ENCODE measurements at regions not wholly inside any gene's neighbourhood (a gene's known extent, or its start where the extent isn't known, plus 50 kb on each side); places are given as distances from the start of the nearest gene placed in this dataset.

- H3K4me1 ChIP-seq (ENCODE audit: insufficient read depth, insufficient read length): no peaks in the 10 kb centered on the region
- no peaks in the 10 kb centered on the region for H3K27me3 ChIP-seq (ENCODE audit: insufficient read depth, insufficient read length)
- DNase-seq (ENCODE audit: low read depth, low spot score): no peak
- H3K4me3 ChIP-seq (ENCODE audit: insufficient read length, low read depth): no peak overlapping the region
- no peak for TF ChIP-seq YY1 (IDR thresholded peaks at IDR 0.05; ENCODE audit: insufficient read depth, insufficient read length)
- TF ChIP-seq ZNF274 (IDR thresholded peaks at IDR 0.05; ENCODE audit: low read depth, low read length): no peak
- no peak for TF ChIP-seq SUZ12 (IDR thresholded peaks at IDR 0.05; ENCODE audit: extremely low read depth, insufficient read depth, insufficient read length)
- H3K9me3 ChIP-seq (ENCODE audit: insufficient read depth, low read length): no peaks in the 10 kb centered on the region
- no peak overlapping the region for H3K9ac ChIP-seq (ENCODE audit: insufficient read length, low read depth)
- H3K36me3 ChIP-seq (ENCODE audit: insufficient read depth, insufficient read length, low read length): no peaks in the 10 kb centered on the region
Observed at GRCh38 chr2:59882279-59882678, 671.2 kb downstream of the BCL11A start.

DNA sequence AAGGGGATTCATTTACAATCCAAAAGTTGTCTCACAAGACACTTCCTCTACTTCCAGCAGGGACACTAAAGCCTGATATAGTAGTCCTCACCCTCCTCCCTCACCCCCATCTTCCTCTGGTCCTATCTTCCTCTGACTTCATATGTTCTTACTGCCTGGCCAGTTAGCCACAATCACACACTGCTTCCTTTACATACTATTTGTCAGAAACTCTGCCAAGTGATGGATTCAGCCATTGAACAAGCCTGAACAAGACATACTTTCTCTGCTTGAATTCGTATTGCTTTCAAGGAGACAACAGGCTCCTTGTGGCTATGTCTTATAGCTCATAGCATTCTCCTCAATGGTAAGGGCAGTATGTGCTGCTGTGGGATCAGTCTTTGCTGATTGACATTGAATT is 672.2 kb downstream of the BCL11A start:
- H3K4me1 ChIP-seq (ENCODE audit: insufficient read depth, insufficient read length): no peaks in the 10 kb centered on the region
- H3K9me3 ChIP-seq (ENCODE audit: insufficient read depth, low read length): no peaks in the 10 kb centered on the region
- no peaks in the 10 kb centered on the region for H3K27me3 ChIP-seq (ENCODE audit: insufficient read depth, insufficient read length)
- no peaks in the 10 kb centered on the region for H3K36me3 ChIP-seq (ENCODE audit: insufficient read depth, insufficient read length, low read length)
- H3K4me3 ChIP-seq (ENCODE audit: insufficient read length, low read depth): no peak overlapping the region
- no peak for DNase-seq (ENCODE audit: low read depth, low spot score)
- H3K9ac ChIP-seq (ENCODE audit: insufficient read length, low read depth): no peak overlapping the region
- TF ChIP-seq YY1 (IDR thresholded peaks at IDR 0.05; ENCODE audit: insufficient read depth, insufficient read length) (no peak), SUZ12 (IDR thresholded peaks at IDR 0.05; ENCODE audit: extremely low read depth, insufficient read depth, insufficient read length) (no peak), ZNF274 (IDR thresholded peaks at IDR 0.05; ENCODE audit: low read depth, low read length) (no peak)

GRCh38 chr2:59879700-59880131 is 673.7 kb downstream of the BCL11A start:
- no peaks in the 10 kb centered on the region for H3K27me3 ChIP-seq (ENCODE audit: insufficient read depth, insufficient read length)

GRCh38 chr2:59875836-59876235 is 677.6 kb downstream of the BCL11A start:
- no peak overlapping the region for H3K4me3 ChIP-seq (ENCODE audit: insufficient read length, low read depth)
- no peak overlapping the region for H3K9ac ChIP-seq (ENCODE audit: insufficient read length, low read depth)
- peaks cover 4% of the 10 kb centered on the region for H3K4me1 ChIP-seq (ENCODE audit: insufficient read depth, insufficient read length)
- DNase-seq (ENCODE audit: low read depth, low spot score): no peak
- no peaks in the 10 kb centered on the region for H3K9me3 ChIP-seq (ENCODE audit: insufficient read depth, low read length)
- TF ChIP-seq ZNF274 (IDR thresholded peaks at IDR 0.05; ENCODE audit: low read depth, low read length): no peak
- no peaks in the 10 kb centered on the region for H3K36me3 ChIP-seq (ENCODE audit: insufficient read depth, insufficient read length, low read length)
- no peaks in the 10 kb centered on the region for H3K27me3 ChIP-seq (ENCODE audit: insufficient read depth, insufficient read length)

More at GRCh38 chr2:59879700-59880131, 673.7 kb downstream of the BCL11A start:
- Histone ChIP-seq H3K4me1 (ENCODE audit: insufficient read depth, insufficient read length) (peaks cover 4% of the 10 kb centered on the region), H3K9me3 (ENCODE audit: insufficient read depth, low read length) (no peaks in the 10 kb centered on the region), H3K9ac (ENCODE audit: insufficient read length, low read depth) (no peak overlapping the region), H3K36me3 (ENCODE audit: insufficient read depth, insufficient read length, low read length) (no peaks in the 10 kb centered on the region), H3K4me3 (ENCODE audit: insufficient read length, low read depth) (no peak overlapping the region)
- TF ChIP-seq YY1 (IDR thresholded peaks at IDR 0.05; ENCODE audit: insufficient read depth, insufficient read length): no peak
- no peak for TF ChIP-seq SUZ12 (IDR thresholded peaks at IDR 0.05; ENCODE audit: extremely low read depth, insufficient read depth, insufficient read length)
- no peak for TF ChIP-seq ZNF274 (IDR thresholded peaks at IDR 0.05; ENCODE audit: low read depth, low read length)
- DNase-seq (ENCODE audit: low read depth, low spot score): no peak

- H3K27me3 ChIP-seq (ENCODE audit: insufficient read depth, insufficient read length): no peaks in the 10 kb centered on the region
- peaks cover 4% of the 10 kb centered on the region for H3K4me1 ChIP-seq (ENCODE audit: insufficient read depth, insufficient read length)
- no peak overlapping the region for H3K4me3 ChIP-seq (ENCODE audit: insufficient read length, low read depth)
- no peak overlapping the region for H3K9ac ChIP-seq (ENCODE audit: insufficient read length, low read depth)
- DNase-seq (ENCODE audit: low read depth, low spot score): peak; percentile 39
- TF ChIP-seq ZNF274 (IDR thresholded peaks at IDR 0.05; ENCODE audit: low read depth, low read length) (no peak), SUZ12 (IDR thresholded peaks at IDR 0.05; ENCODE audit: extremely low read depth, insufficient read depth, insufficient read length) (no peak), YY1 (IDR thresholded peaks at IDR 0.05; ENCODE audit: insufficient read depth, insufficient read length) (peak; percentile 36)
- H3K9me3 ChIP-seq (ENCODE audit: insufficient read depth, low read length): no peaks in the 10 kb centered on the region
- H3K36me3 ChIP-seq (ENCODE audit: insufficient read depth, insufficient read length, low read length): no peaks in the 10 kb centered on the region
Observed at GRCh38 chr2:59874971-59875755, 678.3 kb downstream of the BCL11A start.

- DNase-seq (ENCODE audit: low read depth, low spot score): no peak
- H3K9me3 ChIP-seq (ENCODE audit: insufficient read depth, low read length): no peaks in the 10 kb centered on the region
- no peaks in the 10 kb centered on the region for H3K27me3 ChIP-seq (ENCODE audit: insufficient read depth, insufficient read length)
- H3K4me3 ChIP-seq (ENCODE audit: insufficient read length, low read depth): no peak overlapping the region
- no peak overlapping the region for H3K9ac ChIP-seq (ENCODE audit: insufficient read length, low read depth)
- TF ChIP-seq ZNF274 (IDR thresholded peaks at IDR 0.05; ENCODE audit: low read depth, low read length) (no peak), SUZ12 (IDR thresholded peaks at IDR 0.05; ENCODE audit: extremely low read depth, insufficient read depth, insufficient read length) (no peak), YY1 (IDR thresholded peaks at IDR 0.05; ENCODE audit: insufficient read depth, insufficient read length) (no peak)
- H3K4me1 ChIP-seq (ENCODE audit: insufficient read depth, insufficient read length): peaks cover 4% of the 10 kb centered on the region
- no peaks in the 10 kb centered on the region for H3K36me3 ChIP-seq (ENCODE audit: insufficient read depth, insufficient read length, low read length)
Observed at GRCh38 chr2:59874361-59874760, 679.1 kb downstream of the BCL11A start.

GRCh38 chr2:59871830-59872229 is 681.6 kb downstream of the BCL11A start:
- Histone ChIP-seq H3K27me3 (ENCODE audit: insufficient read depth, insufficient read length) (no peaks in the 10 kb centered on the region), H3K9ac (ENCODE audit: insufficient read length, low read depth) (no peak overlapping the region), H3K4me3 (ENCODE audit: insufficient read length, low read depth) (no peak overlapping the region), H3K9me3 (ENCODE audit: insufficient read depth, low read length) (no peaks in the 10 kb centered on the region), H3K36me3 (ENCODE audit: insufficient read depth, insufficient read length, low read length) (no peaks in the 10 kb centered on the region), H3K4me1 (ENCODE audit: insufficient read depth, insufficient read length) (peaks cover 4% of the 10 kb centered on the region)
- no peak for DNase-seq (ENCODE audit: low read depth, low spot score)
- TF ChIP-seq ZNF274 (IDR thresholded peaks at IDR 0.05; ENCODE audit: low read depth, low read length) (no peak), YY1 (IDR thresholded peaks at IDR 0.05; ENCODE audit: insufficient read depth, insufficient read length) (no peak), SUZ12 (IDR thresholded peaks at IDR 0.05; ENCODE audit: extremely low read depth, insufficient read depth, insufficient read length) (no peak)
